ENCODE measurements at regions not wholly inside any gene's neighbourhood (a gene's known extent, or its start where the extent isn't known, plus 50 kb on each side); places are given as distances from the start of the nearest gene placed in this dataset.

DNA sequence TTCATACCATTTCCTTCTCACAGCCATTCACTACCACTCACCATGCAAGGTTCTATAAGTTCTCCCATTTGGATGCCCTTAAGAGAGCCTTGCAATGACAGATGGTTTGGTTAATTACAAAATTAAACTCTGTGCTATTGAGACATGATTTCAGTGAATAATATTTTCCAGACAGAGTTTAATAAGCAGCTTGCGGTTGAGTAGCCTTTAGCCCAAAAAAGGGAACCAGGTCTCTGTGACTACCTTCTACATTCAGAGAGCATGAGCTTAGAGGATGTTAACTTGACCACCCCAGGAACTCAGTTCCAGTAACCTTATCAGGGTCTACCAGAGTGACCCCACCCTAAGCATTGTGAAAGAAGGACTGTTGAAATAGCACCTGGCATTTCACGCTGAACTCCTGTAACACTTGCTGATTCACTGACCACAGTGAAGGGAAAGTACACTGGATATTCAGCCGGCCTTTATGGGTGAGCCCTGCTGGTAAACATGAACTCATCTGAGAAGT is 1173.1 kb upstream of the ZEB2 start:
- peak; percentile 45 for DNase-seq
- TF ChIP-seq, protein P1, sequence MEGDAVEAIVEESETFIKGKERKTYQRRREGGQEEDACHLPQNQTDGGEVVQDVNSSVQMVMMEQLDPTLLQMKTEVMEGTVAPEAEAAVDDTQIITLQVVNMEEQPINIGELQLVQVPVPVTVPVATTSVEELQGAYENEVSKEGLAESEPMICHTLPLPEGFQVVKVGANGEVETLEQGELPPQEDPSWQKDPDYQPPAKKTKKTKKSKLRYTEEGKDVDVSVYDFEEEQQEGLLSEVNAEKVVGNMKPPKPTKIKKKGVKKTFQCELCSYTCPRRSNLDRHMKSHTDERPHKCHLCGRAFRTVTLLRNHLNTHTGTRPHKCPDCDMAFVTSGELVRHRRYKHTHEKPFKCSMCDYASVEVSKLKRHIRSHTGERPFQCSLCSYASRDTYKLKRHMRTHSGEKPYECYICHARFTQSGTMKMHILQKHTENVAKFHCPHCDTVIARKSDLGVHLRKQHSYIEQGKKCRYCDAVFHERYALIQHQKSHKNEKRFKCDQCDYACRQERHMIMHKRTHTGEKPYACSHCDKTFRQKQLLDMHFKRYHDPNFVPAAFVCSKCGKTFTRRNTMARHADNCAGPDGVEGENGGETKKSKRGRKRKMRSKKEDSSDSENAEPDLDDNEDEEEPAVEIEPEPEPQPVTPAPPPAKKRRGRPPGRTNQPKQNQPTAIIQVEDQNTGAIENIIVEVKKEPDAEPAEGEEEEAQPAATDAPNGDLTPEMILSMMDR (IDR thresholded peaks at IDR 0.05): no peak
- TF ChIP-seq EZH2 (IDR thresholded peaks at IDR 0.05; ENCODE audit: borderline replicate concordance, insufficient read depth, low read depth, low read length, poor library complexity, severe bottlenecking): no peak
- H3K27me3 Mint-ChIP-seq: no peaks in the 10 kb centered on the region
- Histone ChIP-seq H2AFZ (ENCODE audit: insufficient read depth, low read depth, low read length, poor library complexity, severe bottlenecking) (peak overlapping the region; percentile 27), H3K9me3 (ENCODE audit: control extremely low read depth in 1 of 3, control insufficient read depth in 2 of 3, insufficient read depth in 1 of 3, low read length in 2 of 3) (no peaks in the 10 kb centered on the region), H3K36me3 (replicated peaks in 1 of 2; ENCODE audit: control extremely low read depth in 1 of 2, control insufficient read depth in 1 of 2, extremely low read depth in 1 of 2, insufficient read depth in 2 of 2, low read length in 1 of 2) (no peaks in the 10 kb centered on the region), H3K27me3 (replicated peaks in 1 of 4; ENCODE audit: control extremely low read depth in 1 of 4, control insufficient read depth in 3 of 4, insufficient read depth in 4 of 4, low read length in 3 of 4) (no peaks in the 10 kb centered on the region), H4K20me1 (ENCODE audit: control insufficient read depth, insufficient read depth, low read length, poor library complexity, severe bottlenecking) (no peaks in the 10 kb centered on the region), H3K4me1 (ENCODE audit: control insufficient read depth in 2 of 2, insufficient read depth in 2 of 2, low read length in 2 of 2) (peaks cover 8 to 9% of the 10 kb centered on the region in 2 donors), H3K4me2 (replicated peaks; ENCODE audit: low read depth, low read length, poor library complexity, severe bottlenecking) (peak overlapping the region; percentile 47), H3K27ac (ENCODE audit: low read length in 2 of 2) (no peak overlapping the region), H3K9ac (ENCODE audit: low read length) (peak overlapping the region; percentile 33), H3K4me3 (ENCODE audit: control extremely low read depth in 1 of 5, extremely low read depth in 1 of 5, insufficient read depth in 1 of 5, low read depth in 2 of 5, low read length in 4 of 5) (no peak overlapping the region), H3K79me2 (ENCODE audit: control insufficient read depth, insufficient read depth, low read length) (no peaks in the 10 kb centered on the region)
- intact Hi-C loops (cut with micrococcal nuclease): loop anchor here (2.0 to 10.0 kb wide), 2 partner anchors 48 to 50 kb away; no protein-coding TSS in a partner anchor
- POLR2A ChIA-PET: no interaction called here
- CTCF ChIA-PET: interaction anchor here (1.2 kb wide), 1 partner anchor 11 kb away, joined by 3 read pairs; no protein-coding TSS in a partner anchor
- WGBS (ENCODE audit: insufficient coverage): 14% methylated on average over 2 of the region's 3 CpGs
- H3K9me3 Mint-ChIP-seq (ENCODE audit: insufficient read depth): no peaks in the 10 kb centered on the region
- H3K4me3 Mint-ChIP-seq: peak overlapping the region; percentile 74
- peaks cover 39% of the 10 kb centered on the region for H3K4me1 Mint-ChIP-seq
- peak; percentile 86 for ATAC-seq (ENCODE audit: low read depth)
- peak overlapping the region; percentile 85 for H3K27ac Mint-ChIP-seq

DNA sequence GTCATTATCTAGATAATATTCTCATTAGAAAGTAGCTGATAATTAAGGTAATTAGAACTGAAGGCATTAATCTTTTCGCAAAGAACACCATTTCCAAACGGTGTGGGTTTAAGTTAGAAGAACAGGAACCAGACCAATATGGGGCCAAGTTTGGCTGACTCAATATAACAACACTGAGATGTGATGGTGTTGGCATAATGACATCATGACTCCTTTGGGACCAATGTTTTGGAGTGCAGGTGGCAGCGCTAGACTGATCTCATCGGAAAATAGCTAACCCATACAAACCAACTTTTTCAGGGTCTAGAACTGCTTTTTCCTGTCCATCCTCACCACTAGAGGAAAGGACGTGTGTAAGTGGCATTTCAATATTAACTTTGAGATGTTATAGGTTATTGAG is 1171.7 kb upstream of the ZEB2 start:
- ChIA-PET CTCF (interaction anchor here (1.5 kb wide), 1 partner anchor 62 kb away, joined by 3 read pairs; no protein-coding TSS in a partner anchor), POLR2A (no interaction called here)
- Histone ChIP-seq H3K4me2 (replicated peaks; ENCODE audit: low read depth, low read length, poor library complexity, severe bottlenecking) (no peak overlapping the region), H3K9ac (ENCODE audit: low read length) (no peak overlapping the region), H2AFZ (ENCODE audit: insufficient read depth, low read depth, low read length, poor library complexity, severe bottlenecking) (no peak overlapping the region), H3K79me2 (ENCODE audit: control insufficient read depth, insufficient read depth, low read length) (no peaks in the 10 kb centered on the region), H4K20me1 (ENCODE audit: control insufficient read depth, insufficient read depth, low read length, poor library complexity, severe bottlenecking) (no peaks in the 10 kb centered on the region), H3K4me1 (ENCODE audit: control insufficient read depth in 2 of 2, insufficient read depth in 2 of 2, low read length in 2 of 2) (peaks cover 15 to 16% of the 10 kb centered on the region in 2 donors), H3K36me3 (replicated peaks in 1 of 2; ENCODE audit: control extremely low read depth in 1 of 2, control insufficient read depth in 1 of 2, extremely low read depth in 1 of 2, insufficient read depth in 2 of 2, low read length in 1 of 2) (no peaks in the 10 kb centered on the region), H3K27me3 (replicated peaks in 1 of 4; ENCODE audit: control extremely low read depth in 1 of 4, control insufficient read depth in 3 of 4, insufficient read depth in 4 of 4, low read length in 3 of 4) (no peaks in the 10 kb centered on the region), H3K4me3 (ENCODE audit: control extremely low read depth in 1 of 5, extremely low read depth in 1 of 5, insufficient read depth in 1 of 5, low read depth in 2 of 5, low read length in 4 of 5) (no peak overlapping the region), H3K27ac (ENCODE audit: low read length in 2 of 2) (no peak overlapping the region), H3K9me3 (ENCODE audit: control extremely low read depth in 1 of 3, control insufficient read depth in 2 of 3, insufficient read depth in 1 of 3, low read length in 2 of 3) (no peaks in the 10 kb centered on the region)
- H3K27me3 Mint-ChIP-seq: no peaks in the 10 kb centered on the region
- no peak for DNase-seq
- H3K9me3 Mint-ChIP-seq (ENCODE audit: insufficient read depth): no peaks in the 10 kb centered on the region
- H3K4me3 Mint-ChIP-seq: no peak overlapping the region
- peaks cover 49% of the 10 kb centered on the region for H3K4me1 Mint-ChIP-seq
- peak; percentile 19 for ATAC-seq (ENCODE audit: low read depth)
- WGBS (ENCODE audit: insufficient coverage): 100% methylated on average over 1 of the region's 5 CpGs
- intact Hi-C loops (cut with micrococcal nuclease): loop anchor here (2.0 to 10.0 kb wide), 2 partner anchors 47 to 51 kb away; no protein-coding TSS in a partner anchor
- no peak for TF ChIP-seq EZH2 (IDR thresholded peaks at IDR 0.05; ENCODE audit: borderline replicate concordance, insufficient read depth, low read depth, low read length, poor library complexity, severe bottlenecking)
- TF ChIP-seq, protein P1 (IDR thresholded peaks at IDR 0.05): no peak
- H3K27ac Mint-ChIP-seq: no peak overlapping the region
